Suprapubic skin (tissue), 3 donors: ENCODE measurements at regions not wholly inside any gene's neighbourhood (a gene's known extent, or its start where the extent isn't known, plus 50 kb on each side); places are given as distances from the start of the nearest gene placed in this dataset.

Experiments
- POLR2AphosphoS5 ChIP-seq, 3 donors: sonication (generic); formaldehyde crosslinking; IDR thresholded peaks; one replicate each; pipeline ENCODE4 v1.6.1; 2017; ENCODE audit warnings: antibody characterized with exemption in 3 of 3
- TF ChIP-seq, protein P1 (sequence below), 2 donors: fragments of 200-600 bp in 1 of 2; fragments of 450-650 bp in 1 of 2; sonication (generic) in 1 of 2; IDR thresholded peaks; one replicate each; pipeline ENCODE4 v1.5.1; 2016 to 2019; ENCODE audit warnings: antibody characterized with exemption in 2 of 2, mild to moderate bottlenecking in 1 of 2, moderate library complexity in 1 of 2

DNA sequence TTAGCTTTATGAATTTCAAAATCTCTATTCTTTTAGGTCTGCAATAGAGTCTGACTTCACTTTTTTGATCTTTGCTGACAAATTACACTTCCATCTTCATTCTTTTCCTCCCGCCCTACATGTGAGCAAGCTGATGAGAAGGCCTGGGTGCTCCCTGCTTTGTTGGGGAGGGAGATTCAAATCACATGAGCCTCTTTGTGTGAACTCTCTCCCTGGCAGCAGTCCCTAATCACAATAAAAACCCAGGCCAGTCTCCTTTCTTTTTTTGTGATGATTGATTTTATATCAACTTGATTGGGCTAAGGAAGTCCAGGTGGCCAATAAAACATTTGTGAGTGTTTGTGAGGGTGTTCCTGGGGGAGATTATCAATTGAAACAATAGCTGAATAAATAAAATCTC, 89.4 kb downstream of the PSAT1 start:
- TF ChIP-seq, protein P1, sequence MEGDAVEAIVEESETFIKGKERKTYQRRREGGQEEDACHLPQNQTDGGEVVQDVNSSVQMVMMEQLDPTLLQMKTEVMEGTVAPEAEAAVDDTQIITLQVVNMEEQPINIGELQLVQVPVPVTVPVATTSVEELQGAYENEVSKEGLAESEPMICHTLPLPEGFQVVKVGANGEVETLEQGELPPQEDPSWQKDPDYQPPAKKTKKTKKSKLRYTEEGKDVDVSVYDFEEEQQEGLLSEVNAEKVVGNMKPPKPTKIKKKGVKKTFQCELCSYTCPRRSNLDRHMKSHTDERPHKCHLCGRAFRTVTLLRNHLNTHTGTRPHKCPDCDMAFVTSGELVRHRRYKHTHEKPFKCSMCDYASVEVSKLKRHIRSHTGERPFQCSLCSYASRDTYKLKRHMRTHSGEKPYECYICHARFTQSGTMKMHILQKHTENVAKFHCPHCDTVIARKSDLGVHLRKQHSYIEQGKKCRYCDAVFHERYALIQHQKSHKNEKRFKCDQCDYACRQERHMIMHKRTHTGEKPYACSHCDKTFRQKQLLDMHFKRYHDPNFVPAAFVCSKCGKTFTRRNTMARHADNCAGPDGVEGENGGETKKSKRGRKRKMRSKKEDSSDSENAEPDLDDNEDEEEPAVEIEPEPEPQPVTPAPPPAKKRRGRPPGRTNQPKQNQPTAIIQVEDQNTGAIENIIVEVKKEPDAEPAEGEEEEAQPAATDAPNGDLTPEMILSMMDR (IDR thresholded peaks at IDR 0.05), result no peak
- TF ChIP-seq POLR2AphosphoS5 (IDR thresholded peaks at IDR 0.05), result no peak
